AG20443 (cell line): ENCODE measurements at regions not wholly inside any gene's neighbourhood (a gene's known extent, or its start where the extent isn't known, plus 50 kb on each side); places are given as distances from the start of the nearest gene placed in this dataset.
"Not testable (repeated sequence)": the region's sequence is repeated elsewhere in the genome, so short reads cannot be mapped to it uniquely, and the experiment has no call there.

Experiments
- DNase-seq: peaks from one replicate; pipeline ENCODE4 v3.0.0; 2012; ENCODE audit warnings: low spot score, mixed read lengths

- DNase-seq: no peak
These were observed 492.2 kb upstream of the AADAT start for GRCh38 chr4:170581969-170582368.

- DNase-seq: no peak
These were observed 491.6 kb upstream of the AADAT start for GRCh38 chr4:170581322-170581721.

GRCh38 chr4:170580651-170581050, 490.9 kb upstream of the AADAT start:
- no peak for DNase-seq

- DNase-seq: no peak
These were observed 449.2 kb upstream of the AADAT start for GRCh38 chr4:170538821-170539473.

- DNase-seq: no peak
These were observed 440.3 kb upstream of the AADAT start for GRCh38 chr4:170529748-170530722.

- DNase-seq: no peak
These were observed 436.7 kb upstream of the AADAT start for GRCh38 chr4:170526471-170526870.

GRCh38 chr4:170522427-170522970, 432.7 kb upstream of the AADAT start:
- DNase-seq: no peak

GRCh38 chr4:170497689-170498088, 407.9 kb upstream of the AADAT start:
- no peak for DNase-seq

GRCh38 chr4:170497112-170497511, 407.4 kb upstream of the AADAT start:
- no peak for DNase-seq

GRCh38 chr4:170491981-170492380, 402.2 kb upstream of the AADAT start:
- no peak for DNase-seq

GRCh38 chr4:170476351-170476750, 386.6 kb upstream of the AADAT start:
- no peak for DNase-seq

GRCh38 chr4:170465429-170465828, 375.7 kb upstream of the AADAT start:
- DNase-seq: no peak

GRCh38 chr4:170464614-170465197, 374.9 kb upstream of the AADAT start:
- DNase-seq: no peak

GRCh38 chr4:170446782-170447181, 357.0 kb upstream of the AADAT start:
- no peak for DNase-seq

GRCh38 chr4:170441146-170441545, 351.4 kb upstream of the AADAT start:
- not testable (repeated sequence) for DNase-seq

- DNase-seq: no peak
These were observed 339.2 kb upstream of the AADAT start for GRCh38 chr4:170428929-170429328.

GRCh38 chr4:170425521-170426143, 335.9 kb upstream of the AADAT start:
- no peak for DNase-seq

GRCh38 chr4:170425040-170425439, 335.3 kb upstream of the AADAT start:
- no peak for DNase-seq

- peak; percentile 5 for DNase-seq
These were observed 333.4 kb upstream of the AADAT start for GRCh38 chr4:170423137-170423536.

- DNase-seq: no peak
These were observed 330.5 kb upstream of the AADAT start for GRCh38 chr4:170420255-170420693.

- no peak for DNase-seq
These were observed 325.2 kb upstream of the AADAT start for GRCh38 chr4:170414961-170415360.

GRCh38 chr4:170414360-170414759, 324.6 kb upstream of the AADAT start:
- no peak for DNase-seq
